ENCODE measurements at regions not wholly inside any gene's neighbourhood (a gene's known extent, or its start where the extent isn't known, plus 50 kb on each side); places are given as distances from the start of the nearest gene placed in this dataset.

GRCh38 chr6:66396549-66396948 lies 689.5 kb upstream of the EYS start:
- no peak for TF ChIP-seq POLR2AphosphoS5 (IDR thresholded peaks at IDR 0.05)
- no peak for TF ChIP-seq POLR2A (IDR thresholded peaks at IDR 0.05)
- TF ChIP-seq, protein P1, sequence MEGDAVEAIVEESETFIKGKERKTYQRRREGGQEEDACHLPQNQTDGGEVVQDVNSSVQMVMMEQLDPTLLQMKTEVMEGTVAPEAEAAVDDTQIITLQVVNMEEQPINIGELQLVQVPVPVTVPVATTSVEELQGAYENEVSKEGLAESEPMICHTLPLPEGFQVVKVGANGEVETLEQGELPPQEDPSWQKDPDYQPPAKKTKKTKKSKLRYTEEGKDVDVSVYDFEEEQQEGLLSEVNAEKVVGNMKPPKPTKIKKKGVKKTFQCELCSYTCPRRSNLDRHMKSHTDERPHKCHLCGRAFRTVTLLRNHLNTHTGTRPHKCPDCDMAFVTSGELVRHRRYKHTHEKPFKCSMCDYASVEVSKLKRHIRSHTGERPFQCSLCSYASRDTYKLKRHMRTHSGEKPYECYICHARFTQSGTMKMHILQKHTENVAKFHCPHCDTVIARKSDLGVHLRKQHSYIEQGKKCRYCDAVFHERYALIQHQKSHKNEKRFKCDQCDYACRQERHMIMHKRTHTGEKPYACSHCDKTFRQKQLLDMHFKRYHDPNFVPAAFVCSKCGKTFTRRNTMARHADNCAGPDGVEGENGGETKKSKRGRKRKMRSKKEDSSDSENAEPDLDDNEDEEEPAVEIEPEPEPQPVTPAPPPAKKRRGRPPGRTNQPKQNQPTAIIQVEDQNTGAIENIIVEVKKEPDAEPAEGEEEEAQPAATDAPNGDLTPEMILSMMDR (IDR thresholded peaks at IDR 0.05), result no peak
- 68% methylated on average over 7 of the region's 7 CpGs for WGBS
- no peak overlapping the region for H3K27ac ChIP-seq
- DNase-seq (ENCODE audit: low spot score), result no peak
- H3K9me3 ChIP-seq, result no peaks in the 10 kb centered on the region
- H3K36me3 ChIP-seq, result no peaks in the 10 kb centered on the region
- no peak overlapping the region for H3K4me3 ChIP-seq
- H3K27me3 ChIP-seq (replicated peaks; ENCODE audit: insufficient read depth), result no peaks in the 10 kb centered on the region
- intact Hi-C loops (cut with DNase I), result no loop called here
- H3K4me1 ChIP-seq (replicated peaks), result no peaks in the 10 kb centered on the region

DNA sequence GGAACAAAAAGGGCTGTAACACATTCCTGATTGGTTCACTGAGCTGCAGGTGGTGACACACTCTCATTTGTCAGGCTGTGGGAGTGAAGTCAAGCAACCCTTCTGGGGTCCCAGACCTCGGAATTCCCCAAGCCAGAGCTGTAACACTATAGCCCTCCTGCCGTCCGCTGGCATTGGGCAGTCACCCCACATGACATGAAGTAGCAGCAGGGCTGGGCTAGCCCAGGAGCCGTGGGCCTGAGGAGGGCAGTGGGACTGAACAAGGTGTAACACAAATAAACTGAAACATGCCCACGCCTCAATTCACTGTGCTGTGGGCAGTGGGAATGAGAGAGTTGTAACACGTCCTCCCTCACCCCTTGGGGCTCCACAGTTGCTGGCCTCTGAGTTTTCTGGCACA lies 689.1 kb upstream of the EYS start:
- Histone ChIP-seq H3K9me3 (no peaks in the 10 kb centered on the region), H3K27me3 (replicated peaks; ENCODE audit: insufficient read depth) (no peaks in the 10 kb centered on the region), H3K4me3 (no peak overlapping the region), H3K4me1 (replicated peaks) (no peaks in the 10 kb centered on the region), H3K36me3 (no peaks in the 10 kb centered on the region), H3K27ac (no peak overlapping the region)
- 94% methylated on average over 6 of the region's 6 CpGs for WGBS
- intact Hi-C loops (cut with DNase I), result no loop called here
- TF ChIP-seq, protein P1 (IDR thresholded peaks at IDR 0.05), result no peak
- no peak for TF ChIP-seq POLR2A (IDR thresholded peaks at IDR 0.05)
- no peak for TF ChIP-seq POLR2AphosphoS5 (IDR thresholded peaks at IDR 0.05)
- DNase-seq (ENCODE audit: low spot score), result no peak

DNA sequence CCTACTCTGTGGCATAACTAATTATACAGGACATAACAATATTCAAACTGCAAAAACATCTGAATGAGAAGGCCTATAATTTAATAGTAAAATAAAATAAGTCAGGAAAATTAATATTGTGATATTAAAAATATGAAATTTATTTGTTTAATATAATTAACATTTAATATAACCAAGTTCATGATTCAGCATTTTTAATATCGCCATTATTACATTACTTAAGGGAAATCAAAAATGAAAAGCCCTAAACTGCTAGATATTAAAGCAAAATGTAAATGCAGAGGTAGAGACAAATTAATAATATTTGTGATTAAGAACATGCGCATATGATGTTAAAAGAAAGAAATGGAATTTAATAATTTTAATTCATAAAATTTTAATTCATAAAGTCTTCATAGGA lies 683.4 kb upstream of the EYS start:
- 91% methylated on average over 2 of the region's 2 CpGs for WGBS
- Histone ChIP-seq H3K36me3 (no peaks in the 10 kb centered on the region), H3K27ac (no peak overlapping the region), H3K27me3 (replicated peaks; ENCODE audit: insufficient read depth) (no peaks in the 10 kb centered on the region), H3K9me3 (no peaks in the 10 kb centered on the region), H3K4me3 (no peak overlapping the region), H3K4me1 (replicated peaks) (no peaks in the 10 kb centered on the region)
- DNase-seq (ENCODE audit: low spot score), result no peak
- intact Hi-C loops (cut with DNase I), result no loop called here
- no peak for TF ChIP-seq POLR2AphosphoS5 (IDR thresholded peaks at IDR 0.05)
- TF ChIP-seq, protein P1 (IDR thresholded peaks at IDR 0.05), result no peak
- TF ChIP-seq POLR2A (IDR thresholded peaks at IDR 0.05), result no peak

DNA sequence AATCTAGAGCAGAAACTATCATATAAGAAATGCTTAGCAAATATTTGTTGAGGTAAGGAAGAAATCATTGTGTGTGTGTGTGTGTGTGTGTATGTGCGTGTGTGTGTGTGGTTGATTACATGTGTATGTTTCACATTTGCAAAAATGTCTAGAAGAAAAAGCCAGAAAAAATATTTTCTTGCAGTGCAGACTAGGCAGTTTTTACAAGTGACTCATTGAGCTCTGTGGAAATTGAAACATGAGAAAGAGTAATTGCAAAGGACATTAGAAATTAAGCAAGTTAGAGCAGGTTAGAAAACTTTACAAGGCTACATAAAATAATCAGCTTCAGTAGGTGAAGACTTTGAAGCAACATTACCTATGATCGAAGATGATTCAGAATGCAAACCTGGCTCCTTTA lies 669.0 kb upstream of the EYS start:
- H3K36me3 ChIP-seq, result no peaks in the 10 kb centered on the region
- TF ChIP-seq POLR2A (IDR thresholded peaks at IDR 0.05), result no peak
- TF ChIP-seq, protein P1 (IDR thresholded peaks at IDR 0.05), result no peak
- no peak for TF ChIP-seq POLR2AphosphoS5 (IDR thresholded peaks at IDR 0.05)
- H3K4me3 ChIP-seq, result no peak overlapping the region
- no peaks in the 10 kb centered on the region for H3K9me3 ChIP-seq
- 49% methylated on average over 2 of the region's 2 CpGs for WGBS
- no peaks in the 10 kb centered on the region for H3K27me3 ChIP-seq (replicated peaks; ENCODE audit: insufficient read depth)
- H3K4me1 ChIP-seq (replicated peaks), result no peaks in the 10 kb centered on the region
- no peak overlapping the region for H3K27ac ChIP-seq
- intact Hi-C loops (cut with DNase I), result no loop called here
- no peak for DNase-seq (ENCODE audit: low spot score)

- intact Hi-C loops (cut with DNase I), result no loop called here
- Histone ChIP-seq H3K4me3 (no peak overlapping the region), H3K27me3 (replicated peaks; ENCODE audit: insufficient read depth) (no peaks in the 10 kb centered on the region), H3K4me1 (replicated peaks) (no peaks in the 10 kb centered on the region), H3K27ac (no peak overlapping the region), H3K36me3 (no peaks in the 10 kb centered on the region), H3K9me3 (no peaks in the 10 kb centered on the region)
- no peak for DNase-seq (ENCODE audit: low spot score)
- TF ChIP-seq POLR2AphosphoS5 (IDR thresholded peaks at IDR 0.05) (no peak), POLR2A (IDR thresholded peaks at IDR 0.05) (no peak)
- TF ChIP-seq, protein P1 (IDR thresholded peaks at IDR 0.05), result no peak
Measured at GRCh38 chr6:66369407-66369806, 662.4 kb upstream of the EYS start.

Data from prostate gland (tissue), 2 donors.